NCI-H226 (cell line): ENCODE measurements at regions not wholly inside any gene's neighbourhood (a gene's known extent, or its start where the extent isn't known, plus 50 kb on each side); places are given as distances from the start of the nearest gene placed in this dataset.

Source experiments
- DNase-seq: peaks from one replicate; pipeline ENCODE4 v3.0.0-alpha.2; 2015

GRCh38 chr17:34825102-34825501, 136.2 kb downstream of the CCT6B start:
- no peak for DNase-seq

DNA sequence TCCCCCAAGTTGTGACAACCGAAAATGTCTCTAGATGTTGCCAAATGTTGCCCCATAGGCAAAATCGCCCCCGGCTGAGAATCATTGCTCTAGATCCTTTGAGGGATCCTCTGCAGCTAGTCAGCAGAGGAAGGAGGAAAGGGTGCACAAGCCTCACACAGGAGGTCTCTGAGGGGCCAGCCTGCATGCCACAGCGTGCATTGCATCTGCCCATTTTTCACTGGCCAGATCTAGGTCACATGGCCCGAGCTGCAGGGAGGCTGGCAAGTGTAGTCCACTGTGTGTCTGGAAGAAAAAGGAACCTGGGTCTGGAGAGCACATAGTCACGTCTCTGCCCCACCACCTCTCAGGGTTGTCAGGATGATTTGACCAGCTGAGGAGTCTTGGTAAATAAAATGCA, 138.2 kb downstream of the CCT6B start:
- no peak for DNase-seq

- no peak for DNase-seq
Observed at GRCh38 chr17:34822007-34822739, 139.1 kb downstream of the CCT6B start.

- no peak for DNase-seq
Observed at GRCh38 chr17:34820922-34821321, 140.3 kb downstream of the CCT6B start.

- no peak for DNase-seq
Observed at GRCh38 chr17:34820248-34820801, 140.9 kb downstream of the CCT6B start.

DNA sequence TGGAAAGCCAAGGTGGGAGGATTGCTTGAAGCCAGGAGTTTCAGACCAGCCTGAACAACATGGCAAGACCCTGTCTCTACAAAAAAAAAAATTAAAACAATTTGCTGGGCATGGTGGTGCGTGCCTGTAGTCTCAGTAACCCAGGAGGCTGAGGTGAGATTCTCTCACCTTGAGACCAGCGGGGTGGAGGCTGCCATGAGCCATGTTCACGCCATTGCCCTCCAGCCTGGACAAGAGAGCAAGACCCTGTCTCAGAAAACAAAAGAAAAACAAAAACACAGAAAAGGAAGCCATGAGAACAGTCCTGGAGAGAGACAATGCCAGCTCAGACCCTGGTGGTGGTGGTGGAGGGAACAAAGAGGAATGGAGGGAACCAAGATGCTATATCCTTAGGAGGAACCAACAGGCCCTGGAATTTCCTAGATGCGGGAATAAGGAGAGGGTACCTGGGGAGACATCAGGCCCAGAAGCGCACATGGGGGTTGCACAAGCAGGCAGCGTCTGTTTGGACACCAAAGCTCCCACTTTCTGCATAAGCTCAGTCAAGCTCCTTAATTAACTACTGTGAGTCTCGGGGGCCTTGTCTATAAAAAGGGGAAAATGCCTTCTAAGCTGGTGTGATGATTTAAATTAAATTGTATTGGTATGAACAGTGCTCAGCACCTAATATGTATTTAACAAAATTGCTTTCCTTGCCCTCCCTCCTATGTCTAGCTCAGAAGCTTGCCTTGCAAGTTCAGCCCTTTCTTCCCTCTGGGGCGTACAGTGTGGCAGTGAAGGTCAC, 143.8 kb downstream of the CCT6B start:
- no peak for DNase-seq

DNA sequence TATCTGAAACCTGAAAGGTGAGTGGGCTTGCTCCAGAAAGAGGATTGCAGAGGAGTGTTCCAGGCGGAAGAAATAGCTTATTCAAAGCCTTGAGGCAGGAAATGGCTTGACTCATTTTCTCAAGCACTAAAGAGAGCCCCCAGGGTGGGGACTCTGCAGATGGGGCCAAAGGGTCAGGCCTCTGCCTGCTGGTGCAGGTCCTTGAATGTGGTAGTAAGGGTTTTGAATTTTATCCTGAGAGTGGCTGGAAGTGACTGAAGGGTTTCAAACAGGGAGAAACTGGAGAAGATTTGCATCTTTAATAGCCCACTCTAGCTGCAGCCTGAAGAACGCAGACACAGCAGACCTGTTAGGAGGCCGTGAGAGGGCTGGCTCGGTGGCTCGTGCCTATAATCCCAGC, 144.4 kb downstream of the CCT6B start:
- no peak for DNase-seq

DNA sequence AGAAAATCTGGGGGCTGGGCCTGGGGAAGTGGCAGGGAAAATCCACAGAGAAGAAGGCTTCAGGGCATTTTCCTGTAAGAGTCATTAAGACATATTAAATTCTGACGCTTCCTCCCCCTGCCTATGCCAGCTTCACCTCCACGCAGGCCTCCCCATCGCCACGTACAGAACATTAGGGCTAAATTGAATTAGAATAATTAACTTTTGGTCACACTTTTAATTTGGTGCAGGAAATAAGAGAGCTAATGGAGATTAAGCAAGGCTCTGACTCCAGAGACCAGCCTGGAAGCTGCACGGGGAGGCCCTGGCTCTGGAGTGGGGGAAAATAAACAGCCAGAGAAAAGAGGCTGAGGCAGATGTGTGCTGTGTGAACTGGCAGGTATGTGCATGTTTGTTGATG, 148.0 kb downstream of the CCT6B start:
- DNase-seq: no peak

DNA sequence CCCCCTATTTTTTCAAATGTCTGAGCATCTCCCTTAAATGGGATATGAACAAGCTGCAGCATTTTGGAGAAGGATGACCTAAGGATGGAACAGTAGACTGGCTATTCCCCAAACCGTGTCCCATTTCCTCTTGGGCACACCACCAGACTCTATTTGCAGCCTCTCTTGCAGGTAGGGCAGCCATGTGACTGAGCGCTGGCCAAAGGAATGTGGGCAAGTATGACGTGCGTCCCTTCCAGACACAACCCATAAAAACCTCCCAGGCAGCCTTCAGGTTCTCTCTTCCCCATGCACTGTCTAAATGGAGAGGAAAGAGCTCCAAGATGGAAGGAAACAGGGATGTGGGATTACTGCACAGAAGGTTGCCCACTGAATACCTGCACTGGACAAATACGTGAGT, 149.7 kb downstream of the CCT6B start:
- DNase-seq: no peak

GRCh38 chr17:34800661-34801060, 160.6 kb downstream of the CCT6B start:
- DNase-seq: no peak

DNA sequence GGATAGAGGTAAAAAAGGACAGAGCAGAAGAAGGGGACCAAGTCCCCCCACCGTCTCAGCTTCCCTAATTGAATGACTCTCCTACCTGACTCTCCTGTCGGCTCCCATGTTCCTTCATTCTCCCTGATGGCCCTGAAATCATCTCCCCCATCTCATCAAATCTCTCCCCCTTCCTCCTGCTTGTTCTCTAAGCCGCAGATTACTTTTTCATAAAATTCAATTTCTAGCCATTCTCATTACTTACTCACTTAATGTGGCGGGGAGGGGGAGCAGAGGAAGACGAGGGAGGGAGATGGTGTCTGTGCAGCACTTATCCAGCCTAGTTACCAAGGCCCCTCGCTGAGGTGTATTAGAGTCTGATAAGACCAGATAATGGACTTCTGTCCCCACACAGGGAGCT, 161.5 kb downstream of the CCT6B start:
- no peak for DNase-seq

DNA sequence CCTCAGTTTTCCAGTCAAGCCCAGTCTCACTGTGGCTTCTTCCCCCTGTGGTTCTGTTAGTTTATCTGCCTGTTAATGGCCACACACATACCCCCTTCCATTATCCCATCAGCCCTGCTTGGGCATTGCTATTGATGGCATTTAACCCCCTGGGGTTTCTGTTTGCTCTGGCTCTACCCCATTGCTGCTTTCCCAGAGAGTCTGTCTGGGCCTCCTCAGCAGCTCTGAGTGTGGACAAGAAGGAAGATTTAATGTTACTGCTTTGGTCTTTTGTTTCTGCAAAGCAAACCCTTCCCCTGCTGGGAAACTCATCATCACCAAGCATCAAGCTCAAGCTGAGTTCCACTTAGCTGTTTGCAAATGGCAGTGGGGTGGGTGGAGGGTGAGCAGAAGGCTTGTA, 162.7 kb downstream of the CCT6B start:
- no peak for DNase-seq

- DNase-seq: no peak
Observed at GRCh38 chr17:34797720-34798119, 163.5 kb downstream of the CCT6B start.

DNA sequence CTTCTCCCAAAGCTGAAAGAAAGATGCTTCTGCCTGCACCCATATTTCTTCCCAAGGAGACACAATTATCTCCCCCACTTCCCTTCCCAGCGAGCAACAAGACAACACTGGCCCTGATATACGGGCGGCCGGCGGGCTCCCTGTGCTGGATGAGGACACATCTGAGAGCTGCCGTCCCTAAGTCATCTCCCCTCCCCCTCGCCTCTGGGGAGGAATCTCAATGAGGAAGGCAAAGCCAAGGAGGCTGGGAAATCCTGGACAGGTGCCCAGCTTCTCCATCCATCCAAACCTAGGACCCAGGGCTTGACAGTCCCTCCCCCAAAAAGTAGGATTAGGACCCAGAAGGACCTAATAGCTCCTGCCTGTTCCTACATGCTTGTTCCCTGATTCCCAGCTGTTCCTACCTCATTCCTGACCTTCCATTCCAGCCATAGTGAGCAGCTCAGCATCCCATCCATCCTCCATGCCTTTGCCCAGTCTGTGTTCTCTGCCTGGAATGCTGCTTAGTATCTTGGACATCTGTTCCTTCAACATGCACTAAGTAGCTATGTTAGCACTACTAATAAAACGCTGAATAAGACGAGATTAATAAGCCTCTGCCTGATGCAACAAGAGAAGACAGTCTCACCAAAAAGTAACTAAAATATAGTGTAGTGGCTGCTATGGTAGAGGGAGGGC, 167.9 kb downstream of the CCT6B start:
- no peak for DNase-seq

GRCh38 chr17:34788696-34789095, 172.6 kb downstream of the CCT6B start:
- DNase-seq: no peak

- DNase-seq: no peak
Observed at GRCh38 chr17:34784526-34784925, 176.7 kb downstream of the CCT6B start.

DNA sequence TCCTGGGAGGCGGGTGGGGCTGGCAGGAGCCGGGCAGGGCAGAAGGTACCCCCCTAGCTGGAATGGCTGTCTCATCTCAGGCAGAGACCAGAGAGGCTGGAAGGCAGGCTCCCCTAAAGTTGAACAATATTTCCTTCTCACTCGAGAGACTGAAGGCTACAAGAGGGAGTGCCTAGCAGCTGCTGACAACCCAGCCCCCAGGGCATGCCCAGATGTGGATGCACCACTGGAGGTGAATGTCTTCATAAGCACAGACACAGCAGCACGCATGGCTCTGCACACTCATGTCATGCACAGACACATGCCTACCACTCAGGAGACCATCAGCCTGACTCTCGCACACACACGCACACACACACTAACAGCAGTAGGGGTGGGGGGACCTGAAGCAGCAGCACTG, 179.0 kb downstream of the CCT6B start:
- no peak for DNase-seq

DNA sequence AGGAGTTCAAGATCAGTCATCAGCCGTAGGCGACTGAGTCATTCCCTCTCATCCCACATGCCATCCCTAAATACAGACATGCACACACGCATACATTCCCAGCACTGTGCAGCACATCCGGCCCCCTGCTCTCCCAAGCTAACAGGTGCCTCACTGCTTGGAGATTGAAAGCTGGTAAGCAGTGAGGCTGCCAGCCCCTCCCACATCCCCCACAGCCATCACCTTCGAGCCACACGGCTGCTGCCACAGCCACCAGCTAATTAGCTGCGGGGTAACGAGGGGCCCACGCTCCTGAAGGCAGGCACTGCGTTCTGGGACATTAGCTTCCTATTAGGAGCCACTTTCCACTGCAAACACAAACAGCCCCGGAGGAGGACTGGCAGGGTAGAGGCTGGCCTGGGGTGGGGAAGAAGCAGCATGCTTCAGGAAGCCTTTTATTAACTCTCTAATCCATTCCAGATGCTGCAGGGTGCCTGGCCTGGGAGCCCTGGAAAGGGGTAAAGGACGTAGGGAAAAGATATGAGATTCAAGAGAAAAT, 179.6 kb downstream of the CCT6B start:
- DNase-seq: no peak

GRCh38 chr17:34781071-34781470, 180.2 kb downstream of the CCT6B start:
- DNase-seq: no peak

DNA sequence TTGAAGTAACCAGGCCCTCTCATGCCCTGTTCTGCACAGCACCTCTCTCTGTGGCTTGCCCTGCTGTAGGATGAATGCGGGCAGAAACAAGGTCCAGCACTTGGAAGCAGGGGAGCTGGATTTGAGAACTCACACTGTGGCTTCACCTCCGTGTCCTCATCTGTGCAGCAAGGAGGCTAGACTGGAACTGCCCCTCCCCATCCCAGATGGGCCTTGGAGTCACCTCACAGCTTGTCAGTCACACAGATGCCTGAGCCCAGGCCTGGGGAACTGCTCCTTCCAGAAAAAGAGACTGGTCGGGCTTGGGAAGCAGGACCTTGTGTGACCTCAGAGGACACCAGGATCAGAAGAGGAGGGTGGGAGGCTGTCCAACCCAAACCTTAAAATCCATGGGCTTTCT, 180.8 kb downstream of the CCT6B start:
- DNase-seq: no peak

GRCh38 chr17:34776456-34777443, 184.5 kb downstream of the CCT6B start:
- no peak for DNase-seq

DNA sequence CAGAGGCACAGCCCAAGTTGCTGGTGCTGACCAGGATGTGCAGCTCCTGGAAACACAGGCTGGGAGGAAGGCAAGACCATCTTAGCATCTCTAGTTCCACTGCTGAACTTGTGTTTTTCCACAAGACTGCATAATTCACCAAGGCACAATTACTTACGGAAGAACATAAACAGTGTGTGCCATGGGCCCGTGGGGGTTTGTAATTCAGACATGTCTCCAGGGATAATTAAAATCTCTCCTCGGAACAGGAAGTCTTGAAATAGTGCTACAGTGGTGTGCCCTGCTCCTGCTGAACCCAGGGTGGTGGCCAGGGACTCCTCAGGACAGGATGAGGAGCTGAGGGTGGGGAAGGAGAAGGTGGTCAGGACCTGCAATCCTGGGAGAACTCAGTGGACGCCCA, 188.2 kb downstream of the CCT6B start:
- DNase-seq: no peak
